ENCODE measurements at regions not wholly inside any gene's neighbourhood (a gene's known extent, or its start where the extent isn't known, plus 50 kb on each side); places are given as distances from the start of the nearest gene placed in this dataset.

DNA sequence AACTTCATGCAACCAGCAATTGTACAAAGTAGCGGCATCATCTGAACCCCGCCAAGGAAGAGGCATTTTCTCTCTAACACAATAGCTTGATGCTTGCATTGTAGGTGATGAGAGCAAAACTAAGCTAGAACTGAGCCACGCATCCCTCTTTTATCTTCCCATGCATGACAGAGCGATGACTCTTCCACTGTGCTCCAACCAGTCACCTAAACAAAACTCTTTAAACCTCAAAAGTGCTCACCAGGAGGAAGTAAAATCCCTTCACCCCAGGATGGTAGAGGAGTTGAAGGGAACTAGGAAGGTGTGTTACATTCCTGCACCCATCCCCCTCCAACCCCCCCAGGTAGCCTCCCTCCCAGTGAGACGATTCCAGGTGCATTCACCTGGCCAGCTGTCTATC lies 59.7 kb upstream of the SALL3 start:
- TF ChIP-seq POLR2AphosphoS5 (IDR thresholded peaks at IDR 0.05; ENCODE audit: low read depth, low read length) (no peak), TAF1 (IDR thresholded peaks at IDR 0.05; ENCODE audit: borderline replicate concordance, insufficient read depth, low read length) (no peak)
- TF ChIP-seq, protein P1, sequence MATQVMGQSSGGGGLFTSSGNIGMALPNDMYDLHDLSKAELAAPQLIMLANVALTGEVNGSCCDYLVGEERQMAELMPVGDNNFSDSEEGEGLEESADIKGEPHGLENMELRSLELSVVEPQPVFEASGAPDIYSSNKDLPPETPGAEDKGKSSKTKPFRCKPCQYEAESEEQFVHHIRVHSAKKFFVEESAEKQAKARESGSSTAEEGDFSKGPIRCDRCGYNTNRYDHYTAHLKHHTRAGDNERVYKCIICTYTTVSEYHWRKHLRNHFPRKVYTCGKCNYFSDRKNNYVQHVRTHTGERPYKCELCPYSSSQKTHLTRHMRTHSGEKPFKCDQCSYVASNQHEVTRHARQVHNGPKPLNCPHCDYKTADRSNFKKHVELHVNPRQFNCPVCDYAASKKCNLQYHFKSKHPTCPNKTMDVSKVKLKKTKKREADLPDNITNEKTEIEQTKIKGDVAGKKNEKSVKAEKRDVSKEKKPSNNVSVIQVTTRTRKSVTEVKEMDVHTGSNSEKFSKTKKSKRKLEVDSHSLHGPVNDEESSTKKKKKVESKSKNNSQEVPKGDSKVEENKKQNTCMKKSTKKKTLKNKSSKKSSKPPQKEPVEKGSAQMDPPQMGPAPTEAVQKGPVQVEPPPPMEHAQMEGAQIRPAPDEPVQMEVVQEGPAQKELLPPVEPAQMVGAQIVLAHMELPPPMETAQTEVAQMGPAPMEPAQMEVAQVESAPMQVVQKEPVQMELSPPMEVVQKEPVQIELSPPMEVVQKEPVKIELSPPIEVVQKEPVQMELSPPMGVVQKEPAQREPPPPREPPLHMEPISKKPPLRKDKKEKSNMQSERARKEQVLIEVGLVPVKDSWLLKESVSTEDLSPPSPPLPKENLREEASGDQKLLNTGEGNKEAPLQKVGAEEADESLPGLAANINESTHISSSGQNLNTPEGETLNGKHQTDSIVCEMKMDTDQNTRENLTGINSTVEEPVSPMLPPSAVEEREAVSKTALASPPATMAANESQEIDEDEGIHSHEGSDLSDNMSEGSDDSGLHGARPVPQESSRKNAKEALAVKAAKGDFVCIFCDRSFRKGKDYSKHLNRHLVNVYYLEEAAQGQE (IDR thresholded peaks at IDR 0.05; ENCODE audit: insufficient read depth in 1 of 2, low read depth in 2 of 2, low read length in 2 of 2), result no peak
